ENCODE measurements at regions not wholly inside any gene's neighbourhood (a gene's known extent, or its start where the extent isn't known, plus 50 kb on each side); places are given as distances from the start of the nearest gene placed in this dataset.

DNA sequence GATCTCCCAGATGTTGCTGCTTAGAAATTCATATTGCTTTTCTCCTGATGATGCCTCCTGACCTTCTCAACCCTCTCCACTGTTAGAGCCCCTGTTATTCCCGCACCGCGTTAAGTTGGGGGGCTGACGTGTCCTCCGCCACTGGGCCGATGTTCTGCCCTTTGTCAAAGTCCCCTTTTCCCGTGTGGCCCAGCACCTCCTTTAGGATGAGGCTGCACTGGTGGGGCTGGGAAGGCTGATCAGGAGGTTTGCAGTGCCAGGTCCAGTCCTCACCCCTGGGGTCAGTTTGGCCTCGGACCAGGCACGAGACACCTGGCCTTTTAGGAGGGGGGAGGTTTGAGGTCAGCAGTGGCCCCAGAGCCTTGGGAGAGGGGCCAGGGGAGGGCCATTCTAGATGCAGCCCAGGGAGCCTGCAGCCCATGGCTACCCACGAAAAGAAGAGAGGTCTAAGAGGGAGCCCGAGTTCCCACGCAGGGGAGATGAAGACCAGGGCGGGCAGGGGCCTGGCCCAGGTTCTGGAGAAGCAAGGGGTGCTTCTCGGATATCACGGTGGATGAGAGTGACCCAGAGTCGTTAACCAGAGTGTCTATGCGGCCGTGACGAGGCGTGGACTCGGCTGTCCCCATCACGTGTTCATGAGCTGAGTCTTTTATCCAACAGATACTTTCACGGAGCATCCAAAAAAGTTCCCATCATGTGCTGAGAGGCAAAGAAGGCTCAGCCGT lies 150.4 kb downstream of the DNAJB6 start:
- TF ChIP-seq, protein P1, sequence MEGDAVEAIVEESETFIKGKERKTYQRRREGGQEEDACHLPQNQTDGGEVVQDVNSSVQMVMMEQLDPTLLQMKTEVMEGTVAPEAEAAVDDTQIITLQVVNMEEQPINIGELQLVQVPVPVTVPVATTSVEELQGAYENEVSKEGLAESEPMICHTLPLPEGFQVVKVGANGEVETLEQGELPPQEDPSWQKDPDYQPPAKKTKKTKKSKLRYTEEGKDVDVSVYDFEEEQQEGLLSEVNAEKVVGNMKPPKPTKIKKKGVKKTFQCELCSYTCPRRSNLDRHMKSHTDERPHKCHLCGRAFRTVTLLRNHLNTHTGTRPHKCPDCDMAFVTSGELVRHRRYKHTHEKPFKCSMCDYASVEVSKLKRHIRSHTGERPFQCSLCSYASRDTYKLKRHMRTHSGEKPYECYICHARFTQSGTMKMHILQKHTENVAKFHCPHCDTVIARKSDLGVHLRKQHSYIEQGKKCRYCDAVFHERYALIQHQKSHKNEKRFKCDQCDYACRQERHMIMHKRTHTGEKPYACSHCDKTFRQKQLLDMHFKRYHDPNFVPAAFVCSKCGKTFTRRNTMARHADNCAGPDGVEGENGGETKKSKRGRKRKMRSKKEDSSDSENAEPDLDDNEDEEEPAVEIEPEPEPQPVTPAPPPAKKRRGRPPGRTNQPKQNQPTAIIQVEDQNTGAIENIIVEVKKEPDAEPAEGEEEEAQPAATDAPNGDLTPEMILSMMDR (conservative IDR thresholded peaks at IDR 0.05; ENCODE audit: low read depth, low read length): no peak
- DNase-seq (ENCODE audit: low read depth): no peak

DNA sequence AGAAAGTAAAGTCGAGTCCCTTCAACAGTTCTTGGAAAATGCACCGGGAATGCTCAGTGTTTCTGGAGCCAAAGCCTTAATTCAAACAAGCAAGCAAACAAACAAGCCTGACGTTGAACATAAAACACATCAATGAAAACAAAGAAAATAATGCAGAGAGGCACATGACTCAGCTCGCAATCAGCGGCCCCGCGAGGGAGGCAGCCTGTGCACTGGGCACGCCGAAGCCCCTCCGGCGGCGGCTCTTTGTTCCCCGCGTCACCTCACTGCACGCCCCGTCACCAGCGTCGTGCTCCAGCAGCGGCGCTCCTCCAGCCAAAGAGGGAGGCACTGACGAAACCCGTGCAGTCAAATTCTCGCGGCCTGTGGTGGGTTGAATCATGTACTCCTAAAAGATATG lies 151.5 kb downstream of the DNAJB6 start:
- no peak overlapping the region for H3K4me3 ChIP-seq (ENCODE audit: low read length)
- TF ChIP-seq, protein P1 (conservative IDR thresholded peaks at IDR 0.05; ENCODE audit: low read depth, low read length): no peak
- no peak for DNase-seq (ENCODE audit: low read depth)

More for the DNA sequence above, 150.4 kb downstream of the DNAJB6 start:
- no peak overlapping the region for H3K4me3 ChIP-seq (ENCODE audit: low read length)

DNA sequence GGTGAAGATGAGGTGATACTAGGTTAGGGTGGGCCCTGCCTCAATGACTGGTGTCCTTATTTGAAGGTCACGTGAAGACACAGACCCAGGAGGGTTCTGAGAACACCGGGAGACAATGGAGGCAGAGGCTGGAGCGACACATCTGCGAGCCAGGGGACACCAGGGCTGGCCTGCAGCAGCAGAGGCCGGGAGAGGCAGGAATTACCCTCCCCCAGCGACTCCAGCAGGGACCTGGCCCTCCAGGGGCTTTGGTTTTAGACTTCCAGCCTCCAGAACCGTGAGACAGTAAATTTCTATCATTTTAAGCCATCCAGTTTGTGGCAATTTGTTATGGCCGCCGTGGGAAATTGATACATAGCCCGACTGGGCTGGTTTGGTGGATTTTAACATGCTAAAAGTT lies 152.2 kb downstream of the DNAJB6 start:
- DNase-seq (ENCODE audit: low read depth): no peak
- no peak overlapping the region for H3K4me3 ChIP-seq (ENCODE audit: low read length)
- TF ChIP-seq, protein P1 (conservative IDR thresholded peaks at IDR 0.05; ENCODE audit: low read depth, low read length): no peak
